Adrenal gland (tissue), 9 donors: ENCODE measurements at regions not wholly inside any gene's neighbourhood (a gene's known extent, or its start where the extent isn't known, plus 50 kb on each side); places are given as distances from the start of the nearest gene placed in this dataset.

Experiments used
- DNase-seq, 7 donors: peaks; one replicate each; pipeline ENCODE4 v3.0.0-alpha.2; 2019 to 2020
- H3K27ac ChIP-seq, 5 donors: fragments of 200-600 bp; sonication (generic) in 4 of 5; 1 replicate in 3 of 5; 2 replicates in 2 of 5; pipeline versions ENCODE4 v1.5.1 to v1.8.0; 2016 to 2020; ENCODE audit warnings: mild to moderate bottlenecking in 1 of 5
- H3K27me3 ChIP-seq: fragments of 200-600 bp; 2 replicates; pipeline ENCODE4 v1.8.0; 2021
- H3K36me3 ChIP-seq, 2 donors: fragments of 200-600 bp; replicated peaks in 1 of 2; 1 replicate in 1 of 2; 2 replicates in 1 of 2; pipeline versions ENCODE4 v1.5.1 to v1.8.0; 2018 to 2022
- H3K4me1 ChIP-seq, 2 donors: fragments of 200-600 bp; replicated peaks in 1 of 2; 1 replicate in 1 of 2; 2 replicates in 1 of 2; pipeline versions ENCODE4 v1.5.1 to v1.8.0; 2018 to 2021
- H3K4me3 ChIP-seq, 4 donors: fragments of 200-600 bp; sonication (generic) in 3 of 4; one replicate each; pipeline ENCODE4 v1.5.1; 2016 to 2018
- H3K9me3 ChIP-seq, 3 donors: fragments of 200-600 bp; sonication (generic) in 1 of 3; replicated peaks in 1 of 3; 1 replicate in 2 of 3; 2 replicates in 1 of 3; pipeline versions ENCODE4 v1.5.1 to v1.8.0; 2016 to 2021
- CTCF ChIP-seq, 6 experiments: fragments of 450-650 bp in 4 of 6; fragments of 200-600 bp in 2 of 6; sonication (generic) in 1 of 6; IDR thresholded peaks; 1 replicate in 5 of 6; 2 replicates in 1 of 6; pipeline versions ENCODE4 v1.5.1 to v1.8.0; 2016 to 2021; ENCODE audit warnings: antibody characterized with exemption in 6 of 6, mild to moderate bottlenecking in 2 of 6, moderate library complexity in 1 of 6
- POLR2A ChIP-seq, 2 donors: fragments of 450-650 bp; IDR thresholded peaks; one replicate each; pipeline ENCODE4 v1.6.1; 2017; ENCODE audit warnings: antibody characterized with exemption in 2 of 2, mild to moderate bottlenecking in 2 of 2, moderate library complexity in 1 of 2
- WGBS, 4 donors: extraction: QIAGEN DNeasy Blood & Tissue Kit in 2 of 4; methylation state at CpG; one replicate each; pipeline versions ENCODE4 v1.1.5 to v1.1.7; 2013 to 2017; 5-methylcytosine and 5-hydroxymethylcytosine counted together
- intact Hi-C, 2 donors: fragments of 100-400 bp; cut with DNase I; formaldehyde crosslinking; loops; one replicate each; pipeline versions ENCODE4 v1.14.1 to v1.15.0; 2022 to 2023
- donor health status: healthy with polysubstance abuse.
- donor health status: Bipolar disorder and iron deficiency.
- donor health status: DM: yes; HTN: yes; CAD: no.
- donor health status: DM: no; HTN: no; CAD: no.
- donor health status: DM: no; HTN: no; CAD: no.

DNA sequence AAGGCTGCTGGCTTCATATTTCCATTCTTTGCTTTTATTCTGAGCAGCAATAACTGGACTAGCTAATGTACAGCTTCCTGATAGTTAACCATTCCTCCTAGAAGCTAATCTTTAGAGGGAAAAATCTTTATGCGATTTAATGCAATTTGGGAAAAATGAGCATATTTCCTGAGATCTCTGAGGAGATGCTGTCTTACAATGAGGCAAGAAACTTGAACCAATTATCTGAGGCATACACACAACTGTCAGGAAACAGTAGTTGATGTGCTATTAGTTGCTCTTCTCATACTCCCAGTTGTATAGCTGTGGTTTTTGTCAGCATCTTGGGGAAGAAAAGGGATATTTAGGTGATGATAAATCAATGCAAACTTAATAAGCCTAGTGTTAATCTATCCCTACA, 265.9 kb downstream of the NEBL start:
- Histone ChIP-seq H3K36me3 (no peaks in the 10 kb centered on the region), H3K9me3 (no peaks in the 10 kb centered on the region), H3K4me3 (no peak overlapping the region), H3K4me1 (no peaks in the 10 kb centered on the region), H3K27me3 (no peaks in the 10 kb centered on the region), H3K27ac (no peak overlapping the region)
- 89 to 96% (median 92%) methylated on average over 1 of the region's 1 CpG for WGBS, 4 donors
- intact Hi-C loops: no loop called here
- DNase-seq: no peak
- TF ChIP-seq CTCF (IDR thresholded peaks at IDR 0.05) (no peak), POLR2A (IDR thresholded peaks at IDR 0.05) (no peak)

DNA sequence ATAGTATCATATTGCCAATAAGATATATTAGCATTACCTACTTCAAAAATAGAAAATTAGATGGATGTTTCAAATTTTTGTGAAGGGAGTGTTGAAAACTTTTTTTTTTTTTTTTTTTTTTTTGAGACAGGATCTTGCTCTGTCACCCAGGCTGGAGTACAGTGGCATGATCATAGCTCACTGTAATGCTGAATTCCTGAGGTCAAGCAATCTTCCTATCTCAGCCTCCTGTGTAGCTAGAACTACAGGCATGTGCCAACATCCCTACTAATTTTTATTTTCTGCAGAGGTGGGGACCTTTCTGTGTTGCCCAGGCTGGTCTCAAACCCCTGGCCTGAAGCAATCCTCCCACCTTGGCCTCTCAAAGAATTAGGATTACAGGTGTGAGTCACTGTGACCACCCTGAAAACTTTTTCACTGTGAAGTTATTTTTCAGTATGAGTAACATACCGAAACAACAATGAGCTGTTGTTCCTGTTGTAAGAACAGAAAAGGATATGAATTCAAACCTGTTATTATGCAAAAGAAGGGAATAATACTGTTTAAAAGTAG, 266.9 kb downstream of the NEBL start:
- intact Hi-C loops: no loop called here
- WGBS, 4 donors: 89 to 100% (median 92%) methylated on average over 1 of the region's 1 CpG
- Histone ChIP-seq H3K4me3 (no peak overlapping the region), H3K27me3 (no peaks in the 10 kb centered on the region), H3K36me3 (no peaks in the 10 kb centered on the region), H3K27ac (no peak overlapping the region), H3K4me1 (no peaks in the 10 kb centered on the region), H3K9me3 (no peaks in the 10 kb centered on the region)
- TF ChIP-seq POLR2A (IDR thresholded peaks at IDR 0.05): no peak
- no peak for TF ChIP-seq CTCF (IDR thresholded peaks at IDR 0.05)
- DNase-seq: no peak

GRCh38 chr10:20627946-20628507, 269.1 kb downstream of the NEBL start:
- intact Hi-C loops: no loop called here
- Histone ChIP-seq H3K36me3 (no peaks in the 10 kb centered on the region), H3K27ac (no peak overlapping the region), H3K4me3 (no peak overlapping the region), H3K4me1 (no peaks in the 10 kb centered on the region), H3K27me3 (no peaks in the 10 kb centered on the region), H3K9me3 (no peaks in the 10 kb centered on the region)
- TF ChIP-seq CTCF (IDR thresholded peaks at IDR 0.05): no peak
- no peak for TF ChIP-seq POLR2A (IDR thresholded peaks at IDR 0.05)
- DNase-seq: no peak
- 70 to 74% (median 71%) methylated on average over 3 of the region's 3 CpGs for WGBS, 4 donors

- 63 to 88% (median 83%) methylated on average over 1 of the region's 1 CpG for WGBS, 4 donors
- no peaks in the 10 kb centered on the region for H3K36me3 ChIP-seq
- intact Hi-C loops: no loop called here
- TF ChIP-seq CTCF (IDR thresholded peaks at IDR 0.05) (no peak), POLR2A (IDR thresholded peaks at IDR 0.05) (no peak)
- DNase-seq: no peak
- no peak overlapping the region for H3K4me3 ChIP-seq
- no peaks in the 10 kb centered on the region for H3K9me3 ChIP-seq
- H3K27ac ChIP-seq: no peak overlapping the region
- H3K27me3 ChIP-seq: no peaks in the 10 kb centered on the region
- H3K4me1 ChIP-seq: no peaks in the 10 kb centered on the region
Measured at GRCh38 chr10:20627087-20627486, 270.0 kb downstream of the NEBL start.
